PFSK-1 (cell line): ENCODE measurements at regions not wholly inside any gene's neighbourhood (a gene's known extent, or its start where the extent isn't known, plus 50 kb on each side); places are given as distances from the start of the nearest gene placed in this dataset.

ENCODE experiments used
- FOXP2 ChIP-seq: optimal IDR thresholded peaks from 2 replicates; pipeline ENCODE3; 2011; ENCODE audit warnings: borderline replicate concordance, control low read depth, inconsistent platforms; ENCODE audit not compliant: insufficient read depth; ENCODE audit errors: extremely low read length, extremely low read depth
- POLR2AphosphoS5 ChIP-seq: IDR thresholded peaks from 2 replicates; pipeline ENCODE4 v1.6.1; 2012; ENCODE audit warnings: low read depth, mild to moderate bottlenecking, control low read depth, low read length, moderate library complexity
- REST ChIP-seq, 2 experiments: IDR thresholded peaks; 2 replicates each; pipeline versions ENCODE4 v1.6.1 to v1.8.0; 2011 to 2012; ENCODE audit warnings: low read depth in 2 of 2, low read length in 2 of 2, control low read depth in 1 of 2, inconsistent platforms in 1 of 2, mild to moderate bottlenecking in 1 of 2, moderate library complexity in 1 of 2; ENCODE audit not compliant: insufficient read depth in 1 of 2
- SIN3A ChIP-seq: IDR thresholded peaks from 2 replicates; pipeline ENCODE4 v1.6.1; 2012; ENCODE audit warnings: mild to moderate bottlenecking, low read length, moderate library complexity, borderline replicate concordance; ENCODE audit not compliant: insufficient read depth
- TAF1 ChIP-seq: IDR thresholded peaks from 2 replicates; pipeline ENCODE4 v1.6.1; 2012; ENCODE audit warnings: low read length, control low read depth, borderline replicate concordance; ENCODE audit not compliant: insufficient read depth

- no peak for TF ChIP-seq TAF1
- TF ChIP-seq POLR2AphosphoS5: no peak
- no peak for TF ChIP-seq FOXP2
- no peak for TF ChIP-seq SIN3A
- no peak for TF ChIP-seq REST (IDR thresholded peaks at IDR 0.05; ENCODE audit: insufficient read depth in 1 of 2, low read depth in 2 of 2, low read length in 2 of 2)
These were observed 465.4 kb upstream of the FOXG1 start for GRCh38 chr14:28301179-28301578.

- TF ChIP-seq POLR2AphosphoS5: no peak
- no peak for TF ChIP-seq REST (IDR thresholded peaks at IDR 0.05; ENCODE audit: insufficient read depth in 1 of 2, low read depth in 2 of 2, low read length in 2 of 2)
- TF ChIP-seq SIN3A: no peak
- TF ChIP-seq FOXP2: no peak
- no peak for TF ChIP-seq TAF1
These were observed 463.3 kb upstream of the FOXG1 start for GRCh38 chr14:28303248-28303647.

GRCh38 chr14:28305938-28306337 lies 460.6 kb upstream of the FOXG1 start:
- TF ChIP-seq FOXP2: no peak
- TF ChIP-seq REST (IDR thresholded peaks at IDR 0.05; ENCODE audit: insufficient read depth in 1 of 2, low read depth in 2 of 2, low read length in 2 of 2): no peak
- TF ChIP-seq SIN3A: no peak

GRCh38 chr14:28307506-28307905 lies 459.1 kb upstream of the FOXG1 start:
- TF ChIP-seq SIN3A: no peak
- no peak for TF ChIP-seq TAF1
- no peak for TF ChIP-seq FOXP2
- TF ChIP-seq REST (IDR thresholded peaks at IDR 0.05; ENCODE audit: insufficient read depth in 1 of 2, low read depth in 2 of 2, low read length in 2 of 2): no peak
- TF ChIP-seq POLR2AphosphoS5: no peak

GRCh38 chr14:28308734-28309133 lies 457.9 kb upstream of the FOXG1 start:
- no peak for TF ChIP-seq REST (IDR thresholded peaks at IDR 0.05; ENCODE audit: insufficient read depth in 1 of 2, low read depth in 2 of 2, low read length in 2 of 2)
- TF ChIP-seq SIN3A: no peak
- no peak for TF ChIP-seq TAF1
- no peak for TF ChIP-seq POLR2AphosphoS5
- TF ChIP-seq FOXP2: no peak
